GM23338 (cell line): ENCODE measurements at regions not wholly inside any gene's neighbourhood (a gene's known extent, or its start where the extent isn't known, plus 50 kb on each side); places are given as distances from the start of the nearest gene placed in this dataset.

ENCODE experiments used
- ATAC-seq: fragments of 200-7000 bp; cut with Tn5 transposase; 3 replicates; pipeline ENCODE4 v1.9.1; 2020
- DNase-seq: peaks from one replicate; pipeline ENCODE4 v3.0.0-alpha.2; 2015; ENCODE audit warnings: low spot score
- H2AFZ ChIP-seq: fragments of 200-600 bp; sonication (generic); 2 replicates; pipeline ENCODE4 v1.8.0; 2016; ENCODE audit warnings: antibody characterized with exemption, mild to moderate bottlenecking, moderate library complexity
- H3F3A ChIP-seq: fragments of 200-600 bp; sonication (generic); replicated peaks from 2 replicates; pipeline ENCODE4 v1.8.0; 2017; ENCODE audit warnings: antibody characterized with exemption, mixed run types, low read depth
- H3K27ac ChIP-seq: fragments of 200-600 bp; sonication (generic); 2 replicates; pipeline ENCODE4 v1.6.1; 2016; ENCODE audit warnings: low read depth
- H3K27me3 ChIP-seq: fragments of 200-600 bp; sonication (generic); 2 replicates; pipeline ENCODE4 v1.8.0; 2016; ENCODE audit warnings: mild to moderate bottlenecking, mixed run types, moderate library complexity; ENCODE audit not compliant: insufficient read depth
- H3K36me3 ChIP-seq: fragments of 200-600 bp; sonication (generic); 2 replicates; pipeline ENCODE4 v1.8.0; 2016; ENCODE audit warnings: mild to moderate bottlenecking; ENCODE audit not compliant: insufficient read depth
- H3K4me1 ChIP-seq: fragments of 200-600 bp; sonication (generic); 2 replicates; pipeline ENCODE4 v1.8.0; 2016; ENCODE audit warnings: mild to moderate bottlenecking, moderate library complexity; ENCODE audit not compliant: insufficient read depth
- H3K4me2 ChIP-seq: fragments of 200-600 bp; sonication (generic); 2 replicates; pipeline ENCODE4 v1.7.1; 2017; ENCODE audit warnings: mixed run types
- H3K4me3 ChIP-seq: fragments of 200-600 bp; sonication (generic); 2 replicates; pipeline ENCODE4 v1.6.1; 2016; ENCODE audit warnings: mixed run types
- H3K79me2 ChIP-seq: fragments of 200-600 bp; sonication (generic); replicated peaks from 2 replicates; pipeline ENCODE4 v1.8.0; 2017; ENCODE audit warnings: mild to moderate bottlenecking; ENCODE audit not compliant: insufficient read depth
- H3K9me2 ChIP-seq: fragments of 200-600 bp; sonication (generic); 2 replicates; pipeline ENCODE4 v1.8.0; 2017; ENCODE audit not compliant: insufficient read depth
- H4K20me1 ChIP-seq: fragments of 200-600 bp; sonication (generic); replicated peaks from 2 replicates; pipeline ENCODE4 v1.8.0; 2017; ENCODE audit warnings: mild to moderate bottlenecking; ENCODE audit not compliant: insufficient read depth
- H3K27ac Mint-ChIP-seq: 2 replicates; pipeline ENCODE4 v1.8.0; 2020; ENCODE audit warnings: inconsistent platforms, mild to moderate bottlenecking, moderate library complexity, mixed read lengths
- H3K27me3 Mint-ChIP-seq: 3 replicates; pipeline ENCODE4 v1.8.0; 2022; ENCODE audit warnings: low read depth, mild to moderate bottlenecking, moderate library complexity, mixed read lengths, inconsistent platforms; ENCODE audit not compliant: insufficient read depth, poor library complexity
- H3K36me3 Mint-ChIP-seq: 3 replicates; pipeline ENCODE4 v1.8.0; 2021; ENCODE audit warnings: low read depth, mild to moderate bottlenecking, inconsistent platforms, moderate library complexity, mixed read lengths
- H3K4me1 Mint-ChIP-seq: 3 replicates; pipeline ENCODE4 v1.8.0; 2020; ENCODE audit warnings: mild to moderate bottlenecking, inconsistent platforms, mixed read lengths
- H3K4me3 Mint-ChIP-seq: 3 replicates; pipeline ENCODE4 v1.8.0; 2021; ENCODE audit warnings: moderate library complexity, mild to moderate bottlenecking, inconsistent platforms, mixed read lengths
- H3K9me3 Mint-ChIP-seq: 3 replicates; pipeline ENCODE4 v1.8.0; 2020; ENCODE audit warnings: moderate library complexity, mild to moderate bottlenecking, inconsistent platforms, mixed read lengths
- CREB1 ChIP-seq: fragments of 250-450 bp; sonication (Bioruptor Pico); IDR thresholded peaks from 2 replicates; pipeline ENCODE4 v1.5.0; 2020; ENCODE audit warnings: low read depth, mild to moderate bottlenecking, moderate library complexity
- CTCF ChIP-seq, 2 experiments: fragments of 200-600 bp in 1 of 2; sonication (generic) in 1 of 2; conservative IDR thresholded peaks; 2 replicates each; pipeline versions ENCODE4 v1.5.1 to v1.6.1; 2016 to 2017; ENCODE audit warnings: antibody characterized with exemption in 2 of 2, low read depth in 2 of 2, mild to moderate bottlenecking in 2 of 2, moderate library complexity in 1 of 2
- ETS1 ChIP-seq: IDR thresholded peaks from 2 replicates; pipeline ENCODE4 v1.6.1; 2016; ENCODE audit warnings: antibody characterized with exemption
- EZH2 ChIP-seq: fragments of 200-600 bp; sonication (generic); IDR thresholded peaks from one replicate; pipeline ENCODE4 v1.8.0; 2017; ENCODE audit warnings: antibody characterized with exemption, mild to moderate bottlenecking, low read depth; ENCODE audit not compliant: unreplicated experiment
- EZH2phosphoT487 ChIP-seq: fragments of 200-600 bp; sonication (generic); IDR thresholded peaks from one replicate; pipeline ENCODE4 v1.8.1; 2018; ENCODE audit warnings: antibody characterized with exemption; ENCODE audit not compliant: unreplicated experiment
- JUNB ChIP-seq: IDR thresholded peaks from one replicate; pipeline ENCODE4 v1.6.1; 2016; ENCODE audit warnings: antibody characterized with exemption; ENCODE audit not compliant: unreplicated experiment
- NANOG ChIP-seq: IDR thresholded peaks from 2 replicates; pipeline ENCODE4 v1.6.1; 2016; ENCODE audit warnings: antibody characterized with exemption, borderline replicate concordance
- POLR2AphosphoS5 ChIP-seq: IDR thresholded peaks from 2 replicates; pipeline ENCODE4 v1.6.1; 2016; ENCODE audit warnings: antibody characterized with exemption, low read depth
- REST ChIP-seq: IDR thresholded peaks from one replicate; pipeline ENCODE4 v1.6.1; 2018; ENCODE audit warnings: antibody characterized with exemption; ENCODE audit not compliant: unreplicated experiment
- STAT1 ChIP-seq: IDR thresholded peaks from one replicate; pipeline ENCODE4 v1.6.1; 2016; ENCODE audit warnings: antibody characterized with exemption; ENCODE audit not compliant: unreplicated experiment
- ZNF114 ChIP-seq: fragments of 250-450 bp; sonication (Bioruptor Pico); IDR thresholded peaks from 2 replicates; pipeline ENCODE4 v1.5.0; 2020; ENCODE audit warnings: mild to moderate bottlenecking, moderate library complexity
- ZNF331 ChIP-seq: fragments of 250-450 bp; sonication (Bioruptor Pico); IDR thresholded peaks from 2 replicates; pipeline ENCODE4 v1.5.0; 2020; ENCODE audit warnings: low read depth, mild to moderate bottlenecking, moderate library complexity
- ZNF462 ChIP-seq: fragments of 250-450 bp; sonication (Bioruptor Pico); IDR thresholded peaks from 2 replicates; pipeline ENCODE4 v1.5.0; 2020; ENCODE audit warnings: mild to moderate bottlenecking, moderate library complexity

GRCh38 chr12:105654606-105655005 lies 324.1 kb downstream of the C12orf75 start:
- Mint-ChIP-seq H3K9me3 (peaks cover 4% of the 10 kb centered on the region; the same call in 2 of the 3 replicates), H3K27me3 (peaks cover 5% of the 10 kb centered on the region), H3K27ac (no peak overlapping the region), H3K4me3 (no peak overlapping the region), H3K4me1 (no peaks in the 10 kb centered on the region), H3K36me3 (no peaks in the 10 kb centered on the region)
- H3F3A ChIP-seq: no peaks in the 10 kb centered on the region
- no peaks in the 10 kb centered on the region for H3K79me2 ChIP-seq
- TF ChIP-seq JUNB: no peak
- TF ChIP-seq NANOG: no peak
- TF ChIP-seq CREB1 (CRISPR knock-in tag): no peak
- no peak for TF ChIP-seq EZH2
- no peak for TF ChIP-seq EZH2phosphoT487
- TF ChIP-seq POLR2AphosphoS5: no peak
- no peak for TF ChIP-seq ZNF114 (CRISPR knock-in tag)
- TF ChIP-seq CTCF (conservative IDR thresholded peaks at IDR 0.05; ENCODE audit: low read depth in 2 of 2): no peak
- no peak for TF ChIP-seq ETS1
- no peak for TF ChIP-seq ZNF462 (CRISPR knock-in tag)
- no peak for TF ChIP-seq REST
- no peak for TF ChIP-seq ZNF331
- TF ChIP-seq STAT1: no peak
- H4K20me1 ChIP-seq: no peaks in the 10 kb centered on the region
- no peaks in the 10 kb centered on the region for H3K27me3 ChIP-seq
- peaks cover 30% of the 10 kb centered on the region for H3K9me2 ChIP-seq
- no peak for DNase-seq
- H3K27ac ChIP-seq: no peak overlapping the region
- no peaks in the 10 kb centered on the region for H3K4me1 ChIP-seq
- ATAC-seq: no peak
- no peaks in the 10 kb centered on the region for H3K36me3 ChIP-seq
- no peak overlapping the region for H3K4me2 ChIP-seq
- H3K4me3 ChIP-seq: no peak overlapping the region
- no peak overlapping the region for H2AFZ ChIP-seq
